ENCODE measurements at regions not wholly inside any gene's neighbourhood (a gene's known extent, or its start where the extent isn't known, plus 50 kb on each side); places are given as distances from the start of the nearest gene placed in this dataset.
"Not testable (repeated sequence)": the region's sequence is repeated elsewhere in the genome, so short reads cannot be mapped to it uniquely, and the experiment has no call there.

GRCh38 chr4:72938516-72938915, 131.0 kb downstream of the COX18 start:
- no peak for DNase-seq (ENCODE audit: low read depth)

- no peak for DNase-seq (ENCODE audit: low read depth)
Observed at GRCh38 chr4:72935462-72935861, 134.1 kb downstream of the COX18 start.

- DNase-seq (ENCODE audit: low read depth) = no peak
Observed at GRCh38 chr4:72933029-72933428, 136.5 kb downstream of the COX18 start.

- no peak for DNase-seq (ENCODE audit: low read depth)
Observed at GRCh38 chr4:72931346-72931745, 138.2 kb downstream of the COX18 start.

GRCh38 chr4:72929596-72930274, 139.8 kb downstream of the COX18 start:
- not testable (repeated sequence) for DNase-seq (ENCODE audit: low read depth)

GRCh38 chr4:72924814-72925213, 144.7 kb downstream of the COX18 start:
- no peak for DNase-seq (ENCODE audit: low read depth)

GRCh38 chr4:72919937-72920336, 149.6 kb downstream of the COX18 start:
- DNase-seq (ENCODE audit: low read depth) = no peak

- DNase-seq (ENCODE audit: low read depth) = no peak
Observed at GRCh38 chr4:72919464-72919863, 150.1 kb downstream of the COX18 start.

- no peak for DNase-seq (ENCODE audit: low read depth)
Observed at GRCh38 chr4:72918362-72918761, 151.2 kb downstream of the COX18 start.

- no peak for DNase-seq (ENCODE audit: low read depth)
Observed at GRCh38 chr4:72911316-72911715, 158.2 kb downstream of the COX18 start.

- DNase-seq (ENCODE audit: low read depth) = no peak
Observed at GRCh38 chr4:72909461-72909860, 160.1 kb downstream of the COX18 start.

GRCh38 chr4:72902354-72902753, 167.2 kb downstream of the COX18 start:
- no peak for DNase-seq (ENCODE audit: low read depth)

- DNase-seq (ENCODE audit: low read depth) = no peak
Observed at GRCh38 chr4:72901553-72901952, 168.0 kb downstream of the COX18 start.

GRCh38 chr4:72900952-72901351, 168.6 kb downstream of the COX18 start:
- no peak for DNase-seq (ENCODE audit: low read depth)

- no peak for DNase-seq (ENCODE audit: low read depth)
Observed at GRCh38 chr4:72899621-72900020, 169.9 kb downstream of the COX18 start.

GRCh38 chr4:72899214-72899613, 170.3 kb downstream of the COX18 start:
- DNase-seq (ENCODE audit: low read depth) = no peak

GRCh38 chr4:72896515-72896914, 173.0 kb downstream of the COX18 start:
- DNase-seq (ENCODE audit: low read depth) = no peak

- DNase-seq (ENCODE audit: low read depth) = no peak
Observed at GRCh38 chr4:72895408-72895807, 174.1 kb downstream of the COX18 start.

GRCh38 chr4:72893354-72894066, 176.0 kb downstream of the COX18 start:
- DNase-seq (ENCODE audit: low read depth) = no peak

GRCh38 chr4:72888331-72888730, 181.2 kb downstream of the COX18 start:
- no peak for DNase-seq (ENCODE audit: low read depth)

- DNase-seq (ENCODE audit: low read depth) = no peak
Observed at GRCh38 chr4:72887152-72887551, 182.4 kb downstream of the COX18 start.

GRCh38 chr4:72886602-72887001, 182.9 kb downstream of the COX18 start:
- DNase-seq (ENCODE audit: low read depth) = no peak

GRCh38 chr4:72884225-72884624, 185.3 kb downstream of the COX18 start:
- not testable (repeated sequence) for DNase-seq (ENCODE audit: low read depth)

GRCh38 chr4:72876946-72877345, 192.6 kb downstream of the COX18 start:
- no peak for DNase-seq (ENCODE audit: low read depth)
